Nephron (organoid): ENCODE measurements at regions not wholly inside any gene's neighbourhood (a gene's known extent, or its start where the extent isn't known, plus 50 kb on each side); places are given as distances from the start of the nearest gene placed in this dataset.

Experiments used
- H3K27ac Mint-ChIP-seq, 3 experiments: 2 replicates each; pipeline ENCODE4 v1.8.0; 2020; ENCODE audit warnings: mixed read lengths in 3 of 3, mild to moderate bottlenecking in 2 of 3, moderate library complexity in 1 of 3
- H3K27me3 Mint-ChIP-seq: 2 replicates; pipeline ENCODE4 v1.8.0; 2021; ENCODE audit warnings: low read depth, mild to moderate bottlenecking, moderate library complexity, mixed read lengths
- H3K36me3 Mint-ChIP-seq: 2 replicates; pipeline ENCODE4 v1.8.0; 2020; ENCODE audit warnings: low read depth, mixed read lengths
- H3K4me1 Mint-ChIP-seq: 2 replicates; pipeline ENCODE4 v1.8.0; 2020; ENCODE audit warnings: mixed read lengths
- H3K4me3 Mint-ChIP-seq, 3 experiments: 2 replicates each; pipeline ENCODE4 v1.8.0; 2020; ENCODE audit warnings: mild to moderate bottlenecking in 3 of 3, mixed read lengths in 3 of 3, moderate library complexity in 2 of 3
- H3K9me3 Mint-ChIP-seq: 2 replicates; pipeline ENCODE4 v1.8.0; 2020; ENCODE audit warnings: mixed read lengths
- TF ChIP-seq, protein P1 (sequence below), 3 experiments: fragments of 200-600 bp; sonication (generic); IDR thresholded peaks; one replicate each; pipeline ENCODE4 v1.5.0; 2021; ENCODE audit warnings: antibody characterized with exemption in 3 of 3; ENCODE audit not compliant: unreplicated experiment in 3 of 3

DNA sequence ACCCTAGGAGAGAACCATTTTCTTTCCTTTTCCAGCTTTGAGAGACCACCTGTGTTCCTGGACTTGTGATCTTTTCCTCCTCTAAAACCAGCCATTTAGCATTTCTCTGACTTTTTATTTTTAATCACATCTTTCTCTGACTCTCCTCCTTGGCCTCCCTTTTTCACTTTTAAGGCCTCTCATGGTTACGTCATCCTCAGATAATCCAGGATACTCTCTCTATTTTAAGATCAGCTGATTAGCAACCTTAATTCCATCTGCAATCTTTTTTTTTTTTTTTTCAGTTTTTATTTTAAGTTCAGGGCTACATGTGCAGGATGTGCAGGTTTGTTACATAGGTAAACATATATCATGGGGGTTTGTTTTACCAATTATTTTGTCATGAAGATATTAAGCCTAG is 54.0 kb downstream of the RFPL4B start:
- H3K9me3 Mint-ChIP-seq = peaks cover 37% of the 10 kb centered on the region
- H3K27ac Mint-ChIP-seq = no peak overlapping the region
- H3K36me3 Mint-ChIP-seq = peaks cover 7% of the 10 kb centered on the region
- H3K4me3 Mint-ChIP-seq = no peak overlapping the region
- no peaks in the 10 kb centered on the region for H3K4me1 Mint-ChIP-seq
- TF ChIP-seq, protein P1, sequence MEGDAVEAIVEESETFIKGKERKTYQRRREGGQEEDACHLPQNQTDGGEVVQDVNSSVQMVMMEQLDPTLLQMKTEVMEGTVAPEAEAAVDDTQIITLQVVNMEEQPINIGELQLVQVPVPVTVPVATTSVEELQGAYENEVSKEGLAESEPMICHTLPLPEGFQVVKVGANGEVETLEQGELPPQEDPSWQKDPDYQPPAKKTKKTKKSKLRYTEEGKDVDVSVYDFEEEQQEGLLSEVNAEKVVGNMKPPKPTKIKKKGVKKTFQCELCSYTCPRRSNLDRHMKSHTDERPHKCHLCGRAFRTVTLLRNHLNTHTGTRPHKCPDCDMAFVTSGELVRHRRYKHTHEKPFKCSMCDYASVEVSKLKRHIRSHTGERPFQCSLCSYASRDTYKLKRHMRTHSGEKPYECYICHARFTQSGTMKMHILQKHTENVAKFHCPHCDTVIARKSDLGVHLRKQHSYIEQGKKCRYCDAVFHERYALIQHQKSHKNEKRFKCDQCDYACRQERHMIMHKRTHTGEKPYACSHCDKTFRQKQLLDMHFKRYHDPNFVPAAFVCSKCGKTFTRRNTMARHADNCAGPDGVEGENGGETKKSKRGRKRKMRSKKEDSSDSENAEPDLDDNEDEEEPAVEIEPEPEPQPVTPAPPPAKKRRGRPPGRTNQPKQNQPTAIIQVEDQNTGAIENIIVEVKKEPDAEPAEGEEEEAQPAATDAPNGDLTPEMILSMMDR (IDR thresholded peaks at IDR 0.05; ENCODE audit: unreplicated experiment in 3 of 3) = no peak
- no peaks in the 10 kb centered on the region for H3K27me3 Mint-ChIP-seq

DNA sequence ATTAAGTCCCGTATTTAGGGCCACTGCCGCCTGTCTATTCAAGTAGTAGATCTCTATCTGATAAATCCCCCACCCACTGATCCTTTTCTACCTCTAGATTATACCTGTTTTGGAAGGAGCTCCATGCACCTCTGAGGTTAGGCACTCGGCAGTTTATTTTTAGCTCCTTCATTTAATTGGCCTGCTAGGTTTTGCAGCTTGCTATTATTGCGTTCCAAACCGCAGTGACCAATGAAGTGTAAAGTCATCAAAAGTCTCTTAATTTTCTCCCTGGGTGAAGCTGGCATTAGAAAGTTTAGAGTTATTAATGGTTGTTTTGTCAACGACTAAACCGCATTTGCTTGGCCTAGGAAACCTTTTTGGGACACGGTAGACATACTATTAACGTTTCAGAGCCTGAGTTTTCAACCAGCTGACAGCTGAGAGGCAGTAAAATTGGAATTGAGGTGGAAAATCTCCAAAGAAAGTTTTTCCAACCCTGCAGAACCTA is 60.0 kb downstream of the RFPL4B start:
- H3K27ac Mint-ChIP-seq = peak overlapping the region in 1 of 3 experiments; percentile 1
- peaks cover 20% of the 10 kb centered on the region for H3K4me1 Mint-ChIP-seq
- H3K4me3 Mint-ChIP-seq = no peak overlapping the region
- H3K9me3 Mint-ChIP-seq = peaks cover 12% of the 10 kb centered on the region
- TF ChIP-seq, protein P1 (IDR thresholded peaks at IDR 0.05; ENCODE audit: unreplicated experiment in 3 of 3) = no peak
- H3K27me3 Mint-ChIP-seq = no peaks in the 10 kb centered on the region
- no peaks in the 10 kb centered on the region for H3K36me3 Mint-ChIP-seq

DNA sequence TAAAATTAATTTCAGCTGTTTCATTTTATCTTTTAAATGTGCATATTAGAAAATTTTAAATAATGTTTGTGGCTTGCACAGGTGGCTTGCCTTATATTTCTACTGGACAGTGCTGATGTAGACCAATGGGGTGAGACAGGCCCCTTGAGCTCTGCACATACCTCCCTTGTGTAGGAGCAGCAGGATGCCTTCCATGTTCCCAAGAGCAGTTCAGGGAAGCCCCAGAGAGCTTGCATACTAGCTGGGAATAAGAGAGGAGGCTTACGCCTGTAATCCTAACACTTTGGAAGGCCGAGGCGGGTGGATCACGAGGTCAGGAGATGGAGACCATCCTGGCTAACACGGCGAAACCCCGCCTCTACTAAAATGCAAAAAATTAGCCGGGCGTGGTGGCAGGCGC is 61.4 kb downstream of the RFPL4B start:
- no peaks in the 10 kb centered on the region for H3K36me3 Mint-ChIP-seq
- no peaks in the 10 kb centered on the region for H3K27me3 Mint-ChIP-seq
- H3K9me3 Mint-ChIP-seq = peaks cover 3% of the 10 kb centered on the region
- H3K4me1 Mint-ChIP-seq = peaks cover 20% of the 10 kb centered on the region
- H3K27ac Mint-ChIP-seq = no peak overlapping the region
- H3K4me3 Mint-ChIP-seq = no peak overlapping the region
- TF ChIP-seq, protein P1 (IDR thresholded peaks at IDR 0.05; ENCODE audit: unreplicated experiment in 3 of 3) = no peak

DNA sequence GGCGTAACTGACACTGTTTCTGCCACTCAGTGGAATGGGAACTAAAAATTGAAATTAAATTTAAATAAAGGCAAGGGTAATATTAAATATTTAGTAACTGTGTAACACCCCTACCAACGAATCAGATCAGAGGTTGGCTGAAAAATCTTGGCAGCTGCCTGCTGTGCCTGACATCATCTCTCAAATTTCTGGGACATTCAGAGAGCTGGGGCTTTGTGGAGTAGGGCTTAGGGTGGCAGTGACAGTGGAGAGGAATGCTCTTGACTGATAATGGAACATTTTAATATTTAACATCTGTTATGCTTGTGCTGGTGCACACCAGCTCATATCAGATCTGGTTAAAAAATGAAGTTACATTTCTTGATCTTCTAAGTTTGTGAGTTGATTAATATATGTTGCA is 62.2 kb downstream of the RFPL4B start:
- Mint-ChIP-seq H3K36me3 (no peaks in the 10 kb centered on the region), H3K4me3 (no peak overlapping the region), H3K4me1 (peaks cover 20% of the 10 kb centered on the region), H3K27me3 (no peaks in the 10 kb centered on the region), H3K27ac (no peak overlapping the region), H3K9me3 (peaks cover 2% of the 10 kb centered on the region)
- TF ChIP-seq, protein P1 (IDR thresholded peaks at IDR 0.05; ENCODE audit: unreplicated experiment in 3 of 3) = no peak

DNA sequence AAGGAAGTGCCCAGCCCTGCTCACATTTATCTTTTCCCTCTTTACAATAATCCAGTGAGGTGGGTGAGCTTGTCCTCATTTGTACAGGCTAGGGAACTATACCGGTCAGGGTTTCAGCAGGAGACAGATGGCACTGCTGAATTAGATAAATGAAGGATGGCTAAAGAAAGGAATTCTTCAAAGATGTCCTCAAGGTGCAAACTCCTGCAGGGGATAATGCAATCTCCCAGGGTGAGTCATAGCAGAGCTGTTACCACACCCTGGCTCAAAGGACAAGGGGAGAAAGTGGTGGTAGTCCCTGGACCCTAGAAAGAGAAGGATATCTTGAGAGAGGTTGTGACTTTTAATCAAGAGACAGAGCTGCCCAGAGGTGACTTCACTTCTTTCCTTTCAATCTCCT is 66.7 kb downstream of the RFPL4B start:
- Mint-ChIP-seq H3K27me3 (no peaks in the 10 kb centered on the region), H3K27ac (no peak overlapping the region), H3K9me3 (peaks cover 21% of the 10 kb centered on the region), H3K4me3 (no peak overlapping the region), H3K36me3 (peaks cover 4% of the 10 kb centered on the region), H3K4me1 (peaks cover 5% of the 10 kb centered on the region)
- TF ChIP-seq, protein P1 (IDR thresholded peaks at IDR 0.05; ENCODE audit: unreplicated experiment in 3 of 3) = no peak

DNA sequence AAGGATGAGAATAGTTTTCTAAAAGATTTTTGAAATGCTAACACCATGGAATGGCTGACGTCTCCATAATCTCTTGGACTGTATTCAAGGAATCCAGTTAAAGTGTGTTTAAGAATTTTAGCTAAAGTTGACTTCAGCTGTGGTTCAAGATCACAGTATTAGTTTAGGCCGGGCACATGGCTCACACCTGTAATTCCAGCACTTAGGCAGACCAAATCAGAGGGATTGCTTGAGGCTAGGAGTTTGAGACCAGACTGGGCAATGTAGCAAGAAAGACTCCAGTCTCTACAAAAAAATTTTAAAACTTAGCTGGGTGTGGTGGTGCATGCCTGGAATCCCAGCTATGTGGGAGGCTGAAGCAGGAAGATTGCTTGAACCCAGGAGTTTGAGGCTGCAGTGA is 68.2 kb downstream of the RFPL4B start:
- H3K27me3 Mint-ChIP-seq = no peaks in the 10 kb centered on the region
- TF ChIP-seq, protein P1 (IDR thresholded peaks at IDR 0.05; ENCODE audit: unreplicated experiment in 3 of 3) = no peak
- H3K27ac Mint-ChIP-seq = no peak overlapping the region
- peaks cover 4% of the 10 kb centered on the region for H3K36me3 Mint-ChIP-seq
- no peaks in the 10 kb centered on the region for H3K4me1 Mint-ChIP-seq
- H3K4me3 Mint-ChIP-seq = no peak overlapping the region
- H3K9me3 Mint-ChIP-seq = peaks cover 27% of the 10 kb centered on the region
